SW 1271 (cell line): ENCODE measurements at regions not wholly inside any gene's neighbourhood (a gene's known extent, or its start where the extent isn't known, plus 50 kb on each side); places are given as distances from the start of the nearest gene placed in this dataset.
"Not testable (repeated sequence)": the region's sequence is repeated elsewhere in the genome, so short reads cannot be mapped to it uniquely, and the experiment has no call there.

ENCODE experiments used
- DNase-seq, 2 experiments: peaks; one replicate each; lab custom pipeline; 2025; lab: John Stamatoyannopoulos, UW

DNA sequence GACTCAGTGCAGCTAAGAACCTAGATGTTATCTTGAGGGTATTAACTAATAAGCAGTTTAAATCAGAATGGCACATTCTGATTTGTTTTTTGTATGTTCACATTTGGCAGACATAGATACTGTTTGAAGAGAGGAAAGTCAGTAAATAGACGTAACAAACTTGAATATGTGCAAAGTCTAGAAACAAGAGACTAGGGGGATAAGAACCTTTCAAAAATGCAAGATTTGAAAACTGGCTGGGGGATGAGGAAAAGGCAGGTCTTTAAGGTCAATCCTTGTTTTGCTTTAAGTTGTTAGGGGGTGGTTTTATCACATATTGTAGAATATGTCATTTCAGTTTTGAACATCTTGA is 136.5 kb downstream of the ZNF92 start:
- not testable (repeated sequence) for DNase-seq

- DNase-seq = not testable (repeated sequence)
Measured at GRCh38 chr7:65519751-65520150, 146.1 kb downstream of the ZNF92 start.

- DNase-seq = not testable (repeated sequence)
Measured at GRCh38 chr7:65545465-65546161, 172.0 kb downstream of the ZNF92 start.

GRCh38 chr7:65549589-65550443 is 176.2 kb downstream of the ZNF92 start:
- not testable (repeated sequence) for DNase-seq

DNA sequence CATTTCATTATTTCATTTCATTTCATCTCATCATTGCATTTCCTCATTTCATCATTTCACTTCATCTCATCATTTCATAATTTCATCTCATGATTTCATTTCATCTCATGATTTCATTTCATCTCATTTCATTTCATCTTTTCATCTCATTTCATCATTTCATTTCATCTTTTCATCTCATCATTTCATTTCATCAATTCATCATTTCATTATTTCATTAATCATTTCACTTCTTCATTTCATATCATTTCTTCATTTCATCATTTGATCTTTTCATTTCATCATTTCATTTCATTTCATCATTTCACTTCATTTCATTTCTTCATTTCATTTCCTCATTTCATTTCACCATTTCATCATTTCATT is 176.8 kb downstream of the ZNF92 start:
- DNase-seq = not testable (repeated sequence)

- not testable (repeated sequence) for DNase-seq
Measured at GRCh38 chr7:65551042-65551441, 177.4 kb downstream of the ZNF92 start.

DNA sequence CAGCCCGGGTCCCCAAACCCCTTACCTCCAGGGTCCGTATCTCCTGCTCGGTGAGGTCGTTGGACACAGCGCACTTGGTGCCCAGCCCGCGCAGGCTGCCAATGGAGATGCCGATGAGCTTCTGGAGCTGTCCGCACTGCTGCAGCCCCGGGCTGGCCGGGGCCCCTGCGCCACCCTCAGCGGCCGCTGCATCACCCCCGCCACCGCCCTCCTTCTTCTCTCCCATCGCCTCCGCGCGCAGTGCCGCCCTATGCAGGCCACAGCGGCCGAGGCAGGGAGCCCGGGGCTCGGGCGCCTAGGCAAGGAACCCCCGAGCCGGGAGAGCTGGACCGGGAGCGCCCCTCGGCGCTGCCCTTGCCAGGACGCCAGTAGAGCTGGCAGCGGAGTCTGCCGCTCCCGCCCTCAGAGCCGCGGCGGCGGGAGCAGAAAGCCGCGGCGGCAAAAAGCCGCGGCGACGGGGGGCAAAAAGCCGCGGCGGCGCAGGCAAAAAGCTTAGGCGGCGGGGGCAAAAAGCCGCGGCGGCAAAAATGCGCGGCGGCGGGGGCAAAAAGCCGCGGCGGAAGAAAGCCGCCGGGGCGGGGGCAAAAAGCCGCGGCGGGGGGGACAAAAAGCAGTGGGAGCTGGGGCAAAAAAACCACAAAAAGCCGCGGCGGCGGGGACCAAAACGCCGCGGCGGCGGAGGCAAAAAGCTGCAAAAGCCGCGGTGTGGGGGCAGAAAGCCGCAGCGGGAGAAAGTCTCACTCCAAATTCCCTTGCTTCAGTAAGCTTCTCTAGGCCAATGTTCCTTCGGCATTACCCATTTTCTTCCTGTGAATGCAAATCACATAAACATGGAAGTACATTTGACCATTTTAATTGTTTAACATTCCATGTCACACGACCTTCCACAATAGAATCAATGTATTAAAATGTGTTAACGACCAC is 181.2 kb downstream of the ZNF92 start:
- DNase-seq = not testable (repeated sequence)

DNA sequence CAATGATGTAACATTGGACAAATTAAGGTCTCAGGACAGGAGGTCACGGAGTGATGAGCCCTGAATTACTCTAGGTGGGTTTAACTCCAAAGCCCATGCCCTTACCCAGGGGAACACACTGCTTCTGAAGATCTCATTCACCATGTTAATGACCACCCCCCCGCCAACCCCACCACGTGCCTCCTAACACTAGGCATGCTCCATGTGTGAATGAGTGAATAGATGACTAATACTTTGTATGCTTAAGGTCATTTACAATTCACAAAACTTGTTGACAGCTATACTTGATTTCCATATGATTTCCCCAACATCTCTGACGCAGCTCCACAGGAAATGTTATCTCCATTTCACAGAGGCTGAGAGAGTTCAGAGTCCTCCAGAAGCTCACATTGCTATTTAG is 184.9 kb downstream of the ZNF92 start:
- not testable (repeated sequence) for DNase-seq

- DNase-seq = not testable (repeated sequence)
Measured at GRCh38 chr7:65561786-65562372, 188.2 kb downstream of the ZNF92 start.

DNA sequence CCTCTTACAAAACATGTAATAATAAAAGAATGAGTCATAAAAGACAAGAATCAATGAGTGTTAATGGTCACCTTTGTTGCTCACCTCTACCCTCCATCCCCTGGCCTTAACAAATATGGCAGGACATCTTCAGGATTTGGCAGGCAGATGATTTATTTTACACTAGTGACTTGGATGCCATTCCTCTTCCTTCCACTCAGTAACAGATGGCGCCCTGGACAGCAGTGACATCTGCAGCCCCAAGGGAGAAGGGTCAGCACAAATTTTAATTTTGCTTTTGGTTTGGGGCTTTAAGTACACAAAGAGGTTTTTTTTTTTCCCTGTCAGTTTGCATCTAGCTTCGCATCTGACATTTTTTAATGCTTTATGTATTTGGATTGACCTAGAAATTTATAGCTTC is 188.9 kb downstream of the ZNF92 start:
- DNase-seq = not testable (repeated sequence)

DNA sequence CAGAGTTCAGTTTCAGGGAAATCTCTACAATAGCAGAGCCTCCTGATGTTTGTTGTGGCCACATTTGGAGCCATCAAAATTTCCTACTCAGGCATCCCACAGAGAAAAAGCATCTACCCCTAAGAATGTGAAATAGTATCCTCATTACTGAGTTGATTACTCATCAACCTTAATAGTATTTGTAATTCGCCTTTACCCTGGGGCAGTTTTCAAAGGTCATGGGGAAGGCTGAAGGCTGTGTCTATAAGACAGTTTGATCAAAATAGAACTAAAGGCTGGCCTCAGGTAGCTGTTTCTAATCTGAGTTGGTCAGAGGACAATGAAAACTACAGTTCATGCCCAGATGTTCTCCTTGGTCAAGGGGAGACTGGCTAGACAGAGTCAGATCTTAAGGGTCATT is 189.7 kb downstream of the ZNF92 start:
- DNase-seq = not testable (repeated sequence)

GRCh38 chr7:65568226-65568625 is 194.6 kb downstream of the ZNF92 start:
- DNase-seq = not testable (repeated sequence)

GRCh38 chr7:65570990-65571389 is 197.3 kb downstream of the ZNF92 start:
- not testable (repeated sequence) for DNase-seq

GRCh38 chr7:65572581-65572980 is 198.9 kb downstream of the ZNF92 start:
- not testable (repeated sequence) for DNase-seq

DNA sequence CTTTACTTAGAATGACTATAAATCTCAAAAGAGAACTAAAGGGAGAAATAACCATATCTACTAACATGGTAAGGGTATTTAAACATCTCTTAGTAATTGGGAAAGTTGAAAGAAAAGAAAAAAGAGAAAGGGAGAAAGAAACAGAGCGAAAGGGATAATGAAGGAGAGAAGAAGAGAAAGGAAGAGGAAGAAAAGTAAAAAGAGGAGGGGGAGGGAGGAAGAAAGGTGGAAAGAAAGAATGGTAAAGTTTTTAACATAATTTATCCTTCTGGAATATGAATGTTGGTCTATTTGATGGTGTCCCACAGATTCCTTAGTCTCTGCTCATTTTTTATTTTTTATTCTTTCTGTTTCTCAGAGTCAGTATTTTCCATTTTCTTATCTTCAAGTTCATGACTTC is 202.7 kb downstream of the ZNF92 start:
- not testable (repeated sequence) for DNase-seq

GRCh38 chr7:65582518-65583119 is 209.0 kb downstream of the ZNF92 start:
- DNase-seq = not testable (repeated sequence)

GRCh38 chr7:65602495-65602894 is 228.8 kb downstream of the ZNF92 start:
- DNase-seq = not testable (repeated sequence)

GRCh38 chr7:65609131-65609530 is 235.5 kb downstream of the ZNF92 start:
- no peak for DNase-seq

- not testable (repeated sequence) for DNase-seq
Measured at GRCh38 chr7:65613644-65614289, 240.1 kb downstream of the ZNF92 start.

GRCh38 chr7:65616111-65616510 is 242.5 kb downstream of the ZNF92 start:
- DNase-seq = not testable (repeated sequence)

DNA sequence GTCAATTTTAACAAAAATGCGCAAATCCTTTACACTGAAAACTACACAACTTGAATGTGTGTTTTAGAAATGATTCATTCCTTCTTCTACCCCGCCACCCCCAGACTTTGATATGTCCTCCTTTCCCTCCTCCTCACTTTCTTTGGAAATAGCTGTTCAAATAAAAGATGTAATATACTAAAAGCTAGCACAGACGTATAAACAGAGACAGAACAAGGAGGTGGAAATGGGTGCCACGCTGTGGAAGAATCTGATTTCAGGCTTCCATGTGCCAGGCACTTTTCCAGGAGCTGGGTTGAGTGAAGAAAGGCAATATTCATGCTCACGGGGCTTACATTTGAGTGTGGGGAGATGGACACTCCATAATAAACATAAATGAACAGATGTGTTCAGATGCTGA is 246.6 kb downstream of the ZNF92 start:
- DNase-seq = not testable (repeated sequence)
